ENCODE measurements at regions not wholly inside any gene's neighbourhood (a gene's known extent, or its start where the extent isn't known, plus 50 kb on each side); places are given as distances from the start of the nearest gene placed in this dataset.

GRCh38 chr3:187856555-187856954, 111.3 kb upstream of the BCL6 start:
- Histone ChIP-seq H3K4me1 (ENCODE audit: control insufficient read depth in 1 of 2, insufficient read depth in 2 of 2, low read length in 2 of 2) (no peaks in the 10 kb centered on the region), H3K36me3 (ENCODE audit: control insufficient read depth in 1 of 2, insufficient read depth in 2 of 2, low read length in 2 of 2) (no peaks in the 10 kb centered on the region), H3K9ac (ENCODE audit: low read length) (no peak overlapping the region), H2AFZ (ENCODE audit: low read depth, low read length, poor library complexity, severe bottlenecking) (no peak overlapping the region), H3K27ac (ENCODE audit: low read depth, low read length) (no peak overlapping the region), H4K20me1 (ENCODE audit: insufficient read depth) (no peaks in the 10 kb centered on the region), H3K27me3 (ENCODE audit: insufficient read depth, low read length) (no peaks in the 10 kb centered on the region), H3K4me3 (replicated peaks in 1 of 2; ENCODE audit: low read depth in 1 of 2, low read length in 2 of 2) (no peak overlapping the region), H3K9me3 (ENCODE audit: control insufficient read depth in 1 of 2, insufficient read depth in 1 of 2, low read depth in 1 of 2, low read length in 2 of 2) (no peaks in the 10 kb centered on the region), H3K9me2 (ENCODE audit: insufficient read depth) (no peaks in the 10 kb centered on the region), H3K4me2 (ENCODE audit: low read length) (no peak overlapping the region), H3K79me2 (ENCODE audit: insufficient read depth, low read length) (no peaks in the 10 kb centered on the region)
- POLR2A ChIA-PET: no interaction called here
- DNase-seq (ENCODE audit: low read depth, low spot score) (no peak), ATAC-seq (no peak)
- no peak for TF ChIP-seq YY1 (IDR thresholded peaks at IDR 0.05; ENCODE audit: extremely low read depth, insufficient replicate concordance, low read depth, low read length)
- no peak for TF ChIP-seq ZBTB33 (IDR thresholded peaks at IDR 0.05; ENCODE audit: extremely low read depth, insufficient replicate concordance, low read length)
- no peak for TF ChIP-seq SP1 (IDR thresholded peaks at IDR 0.05; ENCODE audit: low read depth)
- no peak for TF ChIP-seq EGR1 (IDR thresholded peaks at IDR 0.05; ENCODE audit: low read depth)
- no peak for TF ChIP-seq POLR2A (IDR thresholded peaks at IDR 0.05; ENCODE audit: borderline replicate concordance, extremely low read depth, insufficient read depth, insufficient read length)
- no peak for TF ChIP-seq ZNF274 (IDR thresholded peaks at IDR 0.05; ENCODE audit: low read depth, low read length)
- TF ChIP-seq REST (IDR thresholded peaks at IDR 0.05; ENCODE audit: low read depth): no peak
- no peak for TF ChIP-seq ELF1 (IDR thresholded peaks at IDR 0.05; ENCODE audit: borderline replicate concordance, low read depth)
- TF ChIP-seq EZH2phosphoT487 (IDR thresholded peaks at IDR 0.05; ENCODE audit: borderline replicate concordance): no peak
- no peak for TF ChIP-seq JUND (IDR thresholded peaks at IDR 0.05)
- TF ChIP-seq EZH2 (IDR thresholded peaks at IDR 0.05): no peak
- no peak for TF ChIP-seq SRF (IDR thresholded peaks at IDR 0.05; ENCODE audit: low read depth)
- TF ChIP-seq, protein P1, sequence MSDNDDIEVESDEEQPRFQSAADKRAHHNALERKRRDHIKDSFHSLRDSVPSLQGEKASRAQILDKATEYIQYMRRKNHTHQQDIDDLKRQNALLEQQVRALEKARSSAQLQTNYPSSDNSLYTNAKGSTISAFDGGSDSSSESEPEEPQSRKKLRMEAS (IDR thresholded peaks at IDR 0.05): no peak
- CTCF ChIA-PET: no interaction called here
- BruUV-seq (replicated peaks): no TSS peak
- RAD21 ChIA-PET (ENCODE audit: low non-redundant PET in 1 of 2, low total read pairs in 2 of 2, uncharacterized antibody in 2 of 2, unreplicated experiment in 2 of 2): no interaction called here
- intact Hi-C loops (cut with micrococcal nuclease): no loop called here

All from HCT116 (cell line).